ENCODE measurements at regions not wholly inside any gene's neighbourhood (a gene's known extent, or its start where the extent isn't known, plus 50 kb on each side); places are given as distances from the start of the nearest gene placed in this dataset.

GRCh38 chr5:99138911-99139310 is 210.1 kb upstream of the CHD1 start:
- Histone ChIP-seq H3K27ac (ENCODE audit: low read length) (no peak overlapping the region), H3K27me3 (ENCODE audit: control insufficient read depth, insufficient read depth) (no peaks in the 10 kb centered on the region), H3K9me3 (ENCODE audit: control insufficient read depth, low read length) (no peaks in the 10 kb centered on the region), H3K4me3 (ENCODE audit: low read length) (no peak overlapping the region), H3K4me1 (ENCODE audit: control insufficient read depth, insufficient read depth, low read length) (no peaks in the 10 kb centered on the region)
- no peak for DNase-seq
- ATAC-seq = no peak
- intact Hi-C loops (cut with DNase I) = no loop called here
- 71% methylated on average over 10 of the region's 10 CpGs for WGBS

GRCh38 chr5:99133921-99134320 is 205.1 kb upstream of the CHD1 start:
- Histone ChIP-seq H3K9me3 (ENCODE audit: control insufficient read depth, low read length) (no peaks in the 10 kb centered on the region), H3K4me1 (ENCODE audit: control insufficient read depth, insufficient read depth, low read length) (no peaks in the 10 kb centered on the region), H3K27ac (ENCODE audit: low read length) (no peak overlapping the region), H3K4me3 (ENCODE audit: low read length) (no peak overlapping the region), H3K27me3 (ENCODE audit: control insufficient read depth, insufficient read depth) (no peaks in the 10 kb centered on the region)
- WGBS = 84% methylated on average over 4 of the region's 4 CpGs
- ATAC-seq (no peak), DNase-seq (no peak)
- intact Hi-C loops (cut with DNase I) = no loop called here

GRCh38 chr5:99129768-99130501 is 201.1 kb upstream of the CHD1 start:
- ATAC-seq = no peak
- Histone ChIP-seq H3K4me3 (ENCODE audit: low read length) (no peak overlapping the region), H3K27me3 (ENCODE audit: control insufficient read depth, insufficient read depth) (no peaks in the 10 kb centered on the region), H3K4me1 (ENCODE audit: control insufficient read depth, insufficient read depth, low read length) (no peaks in the 10 kb centered on the region), H3K9me3 (ENCODE audit: control insufficient read depth, low read length) (no peaks in the 10 kb centered on the region), H3K27ac (ENCODE audit: low read length) (no peak overlapping the region)
- WGBS = 52% methylated on average over 6 of the region's 6 CpGs
- DNase-seq = no peak
- intact Hi-C loops (cut with DNase I) = no loop called here

- no peaks in the 10 kb centered on the region for H3K9me3 ChIP-seq (ENCODE audit: control insufficient read depth, low read length)
- H3K27me3 ChIP-seq (ENCODE audit: control insufficient read depth, insufficient read depth) = no peaks in the 10 kb centered on the region
- intact Hi-C loops (cut with DNase I) = no loop called here
- DNase-seq = no peak
- no peaks in the 10 kb centered on the region for H3K4me1 ChIP-seq (ENCODE audit: control insufficient read depth, insufficient read depth, low read length)
- no peak overlapping the region for H3K4me3 ChIP-seq (ENCODE audit: low read length)
- no peak for ATAC-seq
- no peak overlapping the region for H3K27ac ChIP-seq (ENCODE audit: low read length)
Measured at GRCh38 chr5:99122976-99123375, 194.2 kb upstream of the CHD1 start.

DNA sequence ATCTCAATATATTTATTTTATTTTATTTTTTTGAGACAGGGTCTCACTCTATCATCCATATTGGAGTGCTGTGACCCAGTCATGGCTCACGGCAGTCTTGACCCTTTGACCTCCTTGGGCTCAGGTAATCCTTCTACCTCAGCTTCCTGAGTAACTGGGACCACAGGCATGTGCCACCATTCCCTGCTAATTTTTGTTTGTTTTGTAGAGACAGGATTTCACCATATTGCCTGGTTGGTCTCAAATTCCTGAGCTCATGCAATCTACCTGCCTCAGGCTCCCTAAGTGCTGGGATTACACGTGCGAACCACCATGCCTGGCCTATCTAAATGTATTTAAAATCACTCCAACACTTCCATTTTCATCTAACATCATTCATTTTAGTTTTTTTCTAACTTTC is 190.5 kb upstream of the CHD1 start:
- intact Hi-C loops (cut with DNase I) = no loop called here
- no peak for ATAC-seq

GRCh38 chr5:99116526-99116925 is 187.7 kb upstream of the CHD1 start:
- intact Hi-C loops (cut with DNase I) = no loop called here

More for the DNA sequence above, 190.5 kb upstream of the CHD1 start:
- Histone ChIP-seq H3K27me3 (ENCODE audit: control insufficient read depth, insufficient read depth) (no peaks in the 10 kb centered on the region), H3K27ac (ENCODE audit: low read length) (no peak overlapping the region), H3K9me3 (ENCODE audit: control insufficient read depth, low read length) (no peaks in the 10 kb centered on the region), H3K4me1 (ENCODE audit: control insufficient read depth, insufficient read depth, low read length) (no peaks in the 10 kb centered on the region), H3K4me3 (ENCODE audit: low read length) (no peak overlapping the region)
- 90% methylated on average over 3 of the region's 3 CpGs for WGBS
- no peak for DNase-seq

DNA sequence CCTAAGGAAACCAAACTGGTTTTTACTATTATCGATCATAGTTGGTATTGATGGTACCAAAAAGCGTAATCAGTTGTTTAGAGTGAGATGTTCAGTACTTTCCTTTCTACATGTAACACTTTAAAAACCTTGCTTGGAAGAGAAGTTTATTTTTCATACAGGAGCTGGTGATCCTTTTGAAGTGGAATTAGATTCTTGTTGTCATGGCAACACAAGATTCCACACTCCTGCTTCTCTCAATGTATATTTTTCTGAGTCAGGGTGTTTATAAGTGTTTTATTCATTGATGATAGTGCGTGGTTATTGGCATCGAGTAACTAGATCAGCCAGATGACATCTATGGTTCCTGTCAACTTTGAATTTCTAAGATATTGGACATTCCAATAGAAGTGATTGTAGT is 181.1 kb upstream of the CHD1 start:
- no peaks in the 10 kb centered on the region for H3K4me1 ChIP-seq (ENCODE audit: control insufficient read depth, insufficient read depth, low read length)
- whole genome bisulfite sequencing = 84% methylated on average over 4 of the region's 4 CpGs
- no peak for ATAC-seq
- H3K4me3 ChIP-seq (ENCODE audit: low read length) = no peak overlapping the region
- H3K9me3 ChIP-seq (ENCODE audit: control insufficient read depth, low read length) = no peaks in the 10 kb centered on the region
- intact Hi-C loops (cut with DNase I) = no loop called here
- H3K27me3 ChIP-seq (ENCODE audit: control insufficient read depth, insufficient read depth) = no peaks in the 10 kb centered on the region
- no peak for DNase-seq
- no peak overlapping the region for H3K27ac ChIP-seq (ENCODE audit: low read length)

More at GRCh38 chr5:99116526-99116925, 187.7 kb upstream of the CHD1 start:
- no peak for DNase-seq
- Histone ChIP-seq H3K4me1 (ENCODE audit: control insufficient read depth, insufficient read depth, low read length) (no peaks in the 10 kb centered on the region), H3K27ac (ENCODE audit: low read length) (no peak overlapping the region), H3K4me3 (ENCODE audit: low read length) (no peak overlapping the region), H3K9me3 (ENCODE audit: control insufficient read depth, low read length) (no peaks in the 10 kb centered on the region), H3K27me3 (ENCODE audit: control insufficient read depth, insufficient read depth) (no peaks in the 10 kb centered on the region)
- ATAC-seq = no peak
- WGBS = 74% methylated on average over 4 of the region's 4 CpGs

DNA sequence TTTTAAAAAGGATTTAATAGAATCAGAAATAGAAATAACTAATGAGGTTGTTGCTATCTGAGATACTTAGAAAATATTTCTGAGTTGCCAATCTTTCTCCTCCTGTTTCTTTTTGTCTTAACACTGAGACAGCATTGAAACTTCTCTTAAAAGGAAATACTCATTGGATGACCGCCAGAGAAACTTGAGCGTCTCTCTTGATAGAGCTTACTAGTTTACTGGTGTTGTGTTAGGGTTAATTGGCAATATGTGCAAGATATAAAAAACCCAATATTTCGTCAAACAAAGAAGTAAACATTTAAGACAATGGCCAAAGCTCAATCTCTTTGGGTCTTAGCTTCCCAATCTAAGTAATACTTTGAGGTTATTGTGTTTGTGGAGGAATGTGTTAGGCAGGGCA is 176.4 kb upstream of the CHD1 start:
- no peaks in the 10 kb centered on the region for H3K9me3 ChIP-seq (ENCODE audit: control insufficient read depth, low read length)
- no peak for ATAC-seq
- no peak overlapping the region for H3K4me3 ChIP-seq (ENCODE audit: low read length)
- DNase-seq = no peak
- WGBS = 21% methylated on average over 3 of the region's 3 CpGs
- no peaks in the 10 kb centered on the region for H3K27me3 ChIP-seq (ENCODE audit: control insufficient read depth, insufficient read depth)
- no peak overlapping the region for H3K27ac ChIP-seq (ENCODE audit: low read length)
- intact Hi-C loops (cut with DNase I) = no loop called here
- no peaks in the 10 kb centered on the region for H3K4me1 ChIP-seq (ENCODE audit: control insufficient read depth, insufficient read depth, low read length)

- no peak for DNase-seq
Measured at GRCh38 chr5:99104538-99105132, 175.8 kb upstream of the CHD1 start.

GRCh38 chr5:99102073-99102697 is 173.4 kb upstream of the CHD1 start:
- H3K27ac ChIP-seq (ENCODE audit: low read length) = no peak overlapping the region
- H3K4me1 ChIP-seq (ENCODE audit: control insufficient read depth, insufficient read depth, low read length) = no peaks in the 10 kb centered on the region
- DNase-seq = no peak
- intact Hi-C loops (cut with DNase I) = no loop called here
- H3K27me3 ChIP-seq (ENCODE audit: control insufficient read depth, insufficient read depth) = no peaks in the 10 kb centered on the region
- WGBS = 39% methylated on average over 3 of the region's 3 CpGs
- no peak for ATAC-seq
- H3K9me3 ChIP-seq (ENCODE audit: control insufficient read depth, low read length) = no peaks in the 10 kb centered on the region
- no peak overlapping the region for H3K4me3 ChIP-seq (ENCODE audit: low read length)

More at GRCh38 chr5:99104538-99105132, 175.8 kb upstream of the CHD1 start:
- no peak for ATAC-seq
- Histone ChIP-seq H3K9me3 (ENCODE audit: control insufficient read depth, low read length) (no peaks in the 10 kb centered on the region), H3K4me1 (ENCODE audit: control insufficient read depth, insufficient read depth, low read length) (no peaks in the 10 kb centered on the region), H3K27me3 (ENCODE audit: control insufficient read depth, insufficient read depth) (no peaks in the 10 kb centered on the region), H3K4me3 (ENCODE audit: low read length) (no peak overlapping the region), H3K27ac (ENCODE audit: low read length) (no peak overlapping the region)
- intact Hi-C loops (cut with DNase I) = no loop called here
- WGBS = under 1% methylated on average over 2 of the region's 2 CpGs

GRCh38 chr5:99099691-99100090 is 170.9 kb upstream of the CHD1 start:
- no peak for DNase-seq
- H3K9me3 ChIP-seq (ENCODE audit: control insufficient read depth, low read length) = no peaks in the 10 kb centered on the region
- no peak for ATAC-seq
- H3K27me3 ChIP-seq (ENCODE audit: control insufficient read depth, insufficient read depth) = no peaks in the 10 kb centered on the region
- intact Hi-C loops (cut with DNase I) = no loop called here
- no peak overlapping the region for H3K4me3 ChIP-seq (ENCODE audit: low read length)
- no peak overlapping the region for H3K27ac ChIP-seq (ENCODE audit: low read length)
- H3K4me1 ChIP-seq (ENCODE audit: control insufficient read depth, insufficient read depth, low read length) = no peaks in the 10 kb centered on the region

Data from right cardiac atrium (tissue), 5 donors.